ENCODE measurements at regions not wholly inside any gene's neighbourhood (a gene's known extent, or its start where the extent isn't known, plus 50 kb on each side); places are given as distances from the start of the nearest gene placed in this dataset.

GRCh38 chr13:48839171-48839570 is 136.5 kb upstream of the FNDC3A start:
- no peak overlapping the region for H3K9ac ChIP-seq (ENCODE audit: low read depth in 1 of 2, low read length in 2 of 2)
- no peak overlapping the region for H3K27ac ChIP-seq (ENCODE audit: low read depth, low read length)
- H3K27me3 ChIP-seq (ENCODE audit: control insufficient read depth in 1 of 2, insufficient read depth in 2 of 2, low read length in 2 of 2) = no peaks in the 10 kb centered on the region
- H3K4me1 ChIP-seq (ENCODE audit: control insufficient read depth in 1 of 2, insufficient read depth in 2 of 2, low read length in 2 of 2) = no peaks in the 10 kb centered on the region
- H3K36me3 ChIP-seq (ENCODE audit: control insufficient read depth in 1 of 2, insufficient read depth in 2 of 2, low read length in 2 of 2) = no peaks in the 10 kb centered on the region
- H3K9me3 ChIP-seq (ENCODE audit: control insufficient read depth in 1 of 2, low read length in 2 of 2) = no peaks in the 10 kb centered on the region
- H3K4me3 ChIP-seq (ENCODE audit: low read depth in 1 of 2, low read length in 2 of 2) = no peak overlapping the region

- no peaks in the 10 kb centered on the region for H3K36me3 ChIP-seq (ENCODE audit: control insufficient read depth in 1 of 2, insufficient read depth in 2 of 2, low read length in 2 of 2)
- no peaks in the 10 kb centered on the region for H3K9me3 ChIP-seq (ENCODE audit: control insufficient read depth in 1 of 2, low read length in 2 of 2)
Measured at GRCh38 chr13:48840366-48840765, 135.3 kb upstream of the FNDC3A start.

GRCh38 chr13:48842316-48842715 is 133.4 kb upstream of the FNDC3A start:
- Histone ChIP-seq H3K4me1 (ENCODE audit: control insufficient read depth in 1 of 2, insufficient read depth in 2 of 2, low read length in 2 of 2) (no peaks in the 10 kb centered on the region), H3K27ac (ENCODE audit: low read depth, low read length) (no peak overlapping the region), H3K9ac (ENCODE audit: low read depth in 1 of 2, low read length in 2 of 2) (no peak overlapping the region), H3K27me3 (ENCODE audit: control insufficient read depth in 1 of 2, insufficient read depth in 2 of 2, low read length in 2 of 2) (no peaks in the 10 kb centered on the region), H3K9me3 (ENCODE audit: control insufficient read depth in 1 of 2, low read length in 2 of 2) (no peaks in the 10 kb centered on the region), H3K36me3 (ENCODE audit: control insufficient read depth in 1 of 2, insufficient read depth in 2 of 2, low read length in 2 of 2) (no peaks in the 10 kb centered on the region), H3K4me3 (ENCODE audit: low read depth in 1 of 2, low read length in 2 of 2) (no peak overlapping the region)

More at GRCh38 chr13:48840366-48840765, 135.3 kb upstream of the FNDC3A start:
- H3K9ac ChIP-seq (ENCODE audit: low read depth in 1 of 2, low read length in 2 of 2) = no peak overlapping the region
- no peaks in the 10 kb centered on the region for H3K27me3 ChIP-seq (ENCODE audit: control insufficient read depth in 1 of 2, insufficient read depth in 2 of 2, low read length in 2 of 2)
- H3K4me3 ChIP-seq (ENCODE audit: low read depth in 1 of 2, low read length in 2 of 2) = no peak overlapping the region
- no peaks in the 10 kb centered on the region for H3K4me1 ChIP-seq (ENCODE audit: control insufficient read depth in 1 of 2, insufficient read depth in 2 of 2, low read length in 2 of 2)
- H3K27ac ChIP-seq (ENCODE audit: low read depth, low read length) = no peak overlapping the region

GRCh38 chr13:48843630-48844380 is 131.9 kb upstream of the FNDC3A start:
- H3K27ac ChIP-seq (ENCODE audit: low read depth, low read length) = no peak overlapping the region
- no peak overlapping the region for H3K4me3 ChIP-seq (ENCODE audit: low read depth in 1 of 2, low read length in 2 of 2)
- no peaks in the 10 kb centered on the region for H3K4me1 ChIP-seq (ENCODE audit: control insufficient read depth in 1 of 2, insufficient read depth in 2 of 2, low read length in 2 of 2)
- no peaks in the 10 kb centered on the region for H3K9me3 ChIP-seq (ENCODE audit: control insufficient read depth in 1 of 2, low read length in 2 of 2)
- no peaks in the 10 kb centered on the region for H3K27me3 ChIP-seq (ENCODE audit: control insufficient read depth in 1 of 2, insufficient read depth in 2 of 2, low read length in 2 of 2)
- no peak overlapping the region for H3K9ac ChIP-seq (ENCODE audit: low read depth in 1 of 2, low read length in 2 of 2)
- no peaks in the 10 kb centered on the region for H3K36me3 ChIP-seq (ENCODE audit: control insufficient read depth in 1 of 2, insufficient read depth in 2 of 2, low read length in 2 of 2)

GRCh38 chr13:48844676-48845075 is 131.0 kb upstream of the FNDC3A start:
- H3K4me3 ChIP-seq (ENCODE audit: low read depth in 1 of 2, low read length in 2 of 2) = no peak overlapping the region
- no peaks in the 10 kb centered on the region for H3K36me3 ChIP-seq (ENCODE audit: control insufficient read depth in 1 of 2, insufficient read depth in 2 of 2, low read length in 2 of 2)

GRCh38 chr13:48849515-48849914 is 126.2 kb upstream of the FNDC3A start:
- Histone ChIP-seq H3K4me3 (ENCODE audit: low read depth in 1 of 2, low read length in 2 of 2) (no peak overlapping the region), H3K36me3 (ENCODE audit: control insufficient read depth in 1 of 2, insufficient read depth in 2 of 2, low read length in 2 of 2) (no peaks in the 10 kb centered on the region), H3K9ac (ENCODE audit: low read depth in 1 of 2, low read length in 2 of 2) (no peak overlapping the region), H3K9me3 (ENCODE audit: control insufficient read depth in 1 of 2, low read length in 2 of 2) (no peaks in the 10 kb centered on the region), H3K27ac (ENCODE audit: low read depth, low read length) (no peak overlapping the region), H3K27me3 (ENCODE audit: control insufficient read depth in 1 of 2, insufficient read depth in 2 of 2, low read length in 2 of 2) (no peaks in the 10 kb centered on the region), H3K4me1 (ENCODE audit: control insufficient read depth in 1 of 2, insufficient read depth in 2 of 2, low read length in 2 of 2) (no peaks in the 10 kb centered on the region)

More at GRCh38 chr13:48844676-48845075, 131.0 kb upstream of the FNDC3A start:
- Histone ChIP-seq H3K9me3 (ENCODE audit: control insufficient read depth in 1 of 2, low read length in 2 of 2) (no peaks in the 10 kb centered on the region), H3K9ac (ENCODE audit: low read depth in 1 of 2, low read length in 2 of 2) (no peak overlapping the region), H3K27me3 (ENCODE audit: control insufficient read depth in 1 of 2, insufficient read depth in 2 of 2, low read length in 2 of 2) (no peaks in the 10 kb centered on the region), H3K4me1 (ENCODE audit: control insufficient read depth in 1 of 2, insufficient read depth in 2 of 2, low read length in 2 of 2) (no peaks in the 10 kb centered on the region), H3K27ac (ENCODE audit: low read depth, low read length) (no peak overlapping the region)

GRCh38 chr13:48851707-48852106 is 124.0 kb upstream of the FNDC3A start:
- Histone ChIP-seq H3K27ac (ENCODE audit: low read depth, low read length) (no peak overlapping the region), H3K27me3 (ENCODE audit: control insufficient read depth in 1 of 2, insufficient read depth in 2 of 2, low read length in 2 of 2) (no peaks in the 10 kb centered on the region), H3K4me1 (ENCODE audit: control insufficient read depth in 1 of 2, insufficient read depth in 2 of 2, low read length in 2 of 2) (peaks cover 0 to 4% of the 10 kb centered on the region in 2 donors), H3K4me3 (ENCODE audit: low read depth in 1 of 2, low read length in 2 of 2) (no peak overlapping the region), H3K9ac (ENCODE audit: low read depth in 1 of 2, low read length in 2 of 2) (no peak overlapping the region), H3K36me3 (ENCODE audit: control insufficient read depth in 1 of 2, insufficient read depth in 2 of 2, low read length in 2 of 2) (no peaks in the 10 kb centered on the region), H3K9me3 (ENCODE audit: control insufficient read depth in 1 of 2, low read length in 2 of 2) (no peaks in the 10 kb centered on the region)

GRCh38 chr13:48852911-48853727 is 122.6 kb upstream of the FNDC3A start:
- no peak overlapping the region for H3K9ac ChIP-seq (ENCODE audit: low read depth in 1 of 2, low read length in 2 of 2)
- no peak overlapping the region for H3K27ac ChIP-seq (ENCODE audit: low read depth, low read length)
- no peaks in the 10 kb centered on the region for H3K27me3 ChIP-seq (ENCODE audit: control insufficient read depth in 1 of 2, insufficient read depth in 2 of 2, low read length in 2 of 2)
- no peak overlapping the region for H3K4me3 ChIP-seq (ENCODE audit: low read depth in 1 of 2, low read length in 2 of 2)
- H3K9me3 ChIP-seq (ENCODE audit: control insufficient read depth in 1 of 2, low read length in 2 of 2) = no peaks in the 10 kb centered on the region
- peaks cover 0 to 4% of the 10 kb centered on the region in 2 donors for H3K4me1 ChIP-seq (ENCODE audit: control insufficient read depth in 1 of 2, insufficient read depth in 2 of 2, low read length in 2 of 2)
- H3K36me3 ChIP-seq (ENCODE audit: control insufficient read depth in 1 of 2, insufficient read depth in 2 of 2, low read length in 2 of 2) = no peaks in the 10 kb centered on the region

GRCh38 chr13:48853728-48854102 is 122.0 kb upstream of the FNDC3A start:
- H3K36me3 ChIP-seq (ENCODE audit: control insufficient read depth in 1 of 2, insufficient read depth in 2 of 2, low read length in 2 of 2) = no peaks in the 10 kb centered on the region
- no peaks in the 10 kb centered on the region for H3K9me3 ChIP-seq (ENCODE audit: control insufficient read depth in 1 of 2, low read length in 2 of 2)
- H3K4me3 ChIP-seq (ENCODE audit: low read depth in 1 of 2, low read length in 2 of 2) = no peak overlapping the region
- no peak overlapping the region for H3K9ac ChIP-seq (ENCODE audit: low read depth in 1 of 2, low read length in 2 of 2)
- peaks cover 0 to 10% of the 10 kb centered on the region in 2 donors for H3K4me1 ChIP-seq (ENCODE audit: control insufficient read depth in 1 of 2, insufficient read depth in 2 of 2, low read length in 2 of 2)
- H3K27me3 ChIP-seq (ENCODE audit: control insufficient read depth in 1 of 2, insufficient read depth in 2 of 2, low read length in 2 of 2) = no peaks in the 10 kb centered on the region
- no peak overlapping the region for H3K27ac ChIP-seq (ENCODE audit: low read depth, low read length)

GRCh38 chr13:48857576-48857975 is 118.1 kb upstream of the FNDC3A start:
- H3K36me3 ChIP-seq (ENCODE audit: control insufficient read depth in 1 of 2, insufficient read depth in 2 of 2, low read length in 2 of 2) = no peaks in the 10 kb centered on the region
- no peak overlapping the region for H3K9ac ChIP-seq (ENCODE audit: low read depth in 1 of 2, low read length in 2 of 2)
- no peak overlapping the region for H3K27ac ChIP-seq (ENCODE audit: low read depth, low read length)
- H3K27me3 ChIP-seq (ENCODE audit: control insufficient read depth in 1 of 2, insufficient read depth in 2 of 2, low read length in 2 of 2) = no peaks in the 10 kb centered on the region
- H3K4me3 ChIP-seq (ENCODE audit: low read depth in 1 of 2, low read length in 2 of 2) = no peak overlapping the region
- peaks cover 0 to 21% of the 10 kb centered on the region in 2 donors for H3K4me1 ChIP-seq (ENCODE audit: control insufficient read depth in 1 of 2, insufficient read depth in 2 of 2, low read length in 2 of 2)
- no peaks in the 10 kb centered on the region for H3K9me3 ChIP-seq (ENCODE audit: control insufficient read depth in 1 of 2, low read length in 2 of 2)

All from duodenal mucosa (tissue), 2 donors.